ENCODE measurements at regions not wholly inside any gene's neighbourhood (a gene's known extent, or its start where the extent isn't known, plus 50 kb on each side); places are given as distances from the start of the nearest gene placed in this dataset.

DNA sequence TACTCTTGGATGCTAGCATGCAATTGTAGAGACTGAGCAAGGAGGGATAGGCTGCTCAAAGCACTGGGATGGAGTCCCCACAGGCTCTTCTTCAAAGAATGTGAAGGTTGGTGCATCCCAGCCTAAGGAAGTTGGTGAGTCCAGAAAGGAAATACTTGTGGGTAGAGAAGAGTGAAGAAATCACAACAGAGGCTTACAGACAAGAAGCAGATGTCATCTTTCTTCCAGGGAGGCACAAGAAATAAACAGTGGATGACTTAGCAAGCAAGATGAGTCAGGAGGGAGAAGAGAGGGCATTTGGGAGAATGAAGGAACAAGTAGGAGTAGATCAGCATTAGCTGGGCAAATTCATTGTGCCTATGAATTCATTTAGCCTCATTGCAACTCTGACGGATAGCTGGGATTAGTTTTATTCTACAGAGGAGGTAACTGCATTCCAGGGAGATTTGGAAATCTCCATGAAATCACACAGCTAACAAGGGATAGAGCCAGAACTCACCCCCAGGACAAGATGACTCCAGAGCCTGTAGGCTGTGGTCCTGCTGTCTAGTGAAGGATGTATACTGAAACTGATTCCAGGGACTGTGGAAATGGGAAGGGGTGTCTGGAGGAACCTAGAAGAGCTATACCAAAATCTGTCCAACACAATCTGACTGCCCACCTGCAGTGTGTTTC lies 125.8 kb upstream of the SPTLC3 start:
- FAIRE-seq (no peak), DNase-seq (ENCODE audit: low read depth, low spot score) (no peak)
- Histone ChIP-seq H3K9ac (replicated peaks; ENCODE audit: extremely low read depth, insufficient read depth, low read length) (no peak overlapping the region), H3K4me3 (replicated peaks in 1 of 3; ENCODE audit: insufficient read depth in 1 of 3, low read depth in 1 of 3, low read length in 3 of 3) (no peak overlapping the region), H3K79me2 (ENCODE audit: control insufficient read depth, insufficient read depth, low read length) (no peaks in the 10 kb centered on the region), H4K20me1 (replicated peaks; ENCODE audit: control insufficient read depth, extremely low read depth, insufficient read depth, low read length) (no peaks in the 10 kb centered on the region), H3K27me3 (ENCODE audit: control insufficient read depth in 2 of 2, insufficient read depth in 2 of 2, low read length in 2 of 2) (no peaks in the 10 kb centered on the region), H3K9me3 (replicated peaks; ENCODE audit: control insufficient read depth, insufficient read depth, low read length) (no peaks in the 10 kb centered on the region), H3K9me1 (replicated peaks; ENCODE audit: control insufficient read depth, extremely low read depth, insufficient read depth, low read length) (no peaks in the 10 kb centered on the region), H3K4me2 (ENCODE audit: insufficient read depth, low read length) (no peak overlapping the region), H3K36me3 (ENCODE audit: control insufficient read depth in 2 of 2, extremely low read depth in 1 of 2, insufficient read depth in 2 of 2, low read length in 2 of 2) (no peaks in the 10 kb centered on the region), H3K4me1 (ENCODE audit: control insufficient read depth, extremely low read depth, insufficient read depth, low read length) (no peaks in the 10 kb centered on the region), H3K27ac (ENCODE audit: insufficient read depth, low read depth, low read length) (no peak overlapping the region), H2AFZ (ENCODE audit: low read depth, low read length) (no peak overlapping the region)
- intact Hi-C loops (cut with micrococcal nuclease) = no loop called here
- BruUV-seq (replicated peaks) = no TSS peak
- TF ChIP-seq MYC (IDR thresholded peaks at IDR 0.05; ENCODE audit: low read depth, low read length) = no peak
- no peak for TF ChIP-seq POLR2AphosphoS5 (IDR thresholded peaks at IDR 0.05; ENCODE audit: insufficient read depth, low read depth, low read length)
- no peak for TF ChIP-seq MAX (IDR thresholded peaks at IDR 0.05; ENCODE audit: insufficient read depth, insufficient read length)
- TF ChIP-seq, protein P1, sequence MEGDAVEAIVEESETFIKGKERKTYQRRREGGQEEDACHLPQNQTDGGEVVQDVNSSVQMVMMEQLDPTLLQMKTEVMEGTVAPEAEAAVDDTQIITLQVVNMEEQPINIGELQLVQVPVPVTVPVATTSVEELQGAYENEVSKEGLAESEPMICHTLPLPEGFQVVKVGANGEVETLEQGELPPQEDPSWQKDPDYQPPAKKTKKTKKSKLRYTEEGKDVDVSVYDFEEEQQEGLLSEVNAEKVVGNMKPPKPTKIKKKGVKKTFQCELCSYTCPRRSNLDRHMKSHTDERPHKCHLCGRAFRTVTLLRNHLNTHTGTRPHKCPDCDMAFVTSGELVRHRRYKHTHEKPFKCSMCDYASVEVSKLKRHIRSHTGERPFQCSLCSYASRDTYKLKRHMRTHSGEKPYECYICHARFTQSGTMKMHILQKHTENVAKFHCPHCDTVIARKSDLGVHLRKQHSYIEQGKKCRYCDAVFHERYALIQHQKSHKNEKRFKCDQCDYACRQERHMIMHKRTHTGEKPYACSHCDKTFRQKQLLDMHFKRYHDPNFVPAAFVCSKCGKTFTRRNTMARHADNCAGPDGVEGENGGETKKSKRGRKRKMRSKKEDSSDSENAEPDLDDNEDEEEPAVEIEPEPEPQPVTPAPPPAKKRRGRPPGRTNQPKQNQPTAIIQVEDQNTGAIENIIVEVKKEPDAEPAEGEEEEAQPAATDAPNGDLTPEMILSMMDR (IDR thresholded peaks at IDR 0.05; ENCODE audit: extremely low read depth in 1 of 2, insufficient read depth in 1 of 2, low read depth in 1 of 2, low read length in 2 of 2) = no peak
- TF ChIP-seq FOS (IDR thresholded peaks at IDR 0.05; ENCODE audit: borderline replicate concordance, insufficient read depth, low read length) = no peak
- no peak for TF ChIP-seq GATA2 (IDR thresholded peaks at IDR 0.05; ENCODE audit: insufficient read depth, insufficient read length, low read depth, low read length)
- TF ChIP-seq JUN (IDR thresholded peaks at IDR 0.05; ENCODE audit: borderline replicate concordance, insufficient read depth, insufficient read length, low read depth) = no peak
- no peak for TF ChIP-seq EZH2 (IDR thresholded peaks at IDR 0.05; ENCODE audit: borderline replicate concordance, low read depth, low read length, severe bottlenecking)
- TF ChIP-seq POLR2A (IDR thresholded peaks at IDR 0.05; ENCODE audit: low read depth, low read length) = no peak
- ChIA-PET POLR2A (no interaction called here), CTCF (no interaction called here)
- dilution Hi-C loops (cut with MboI; ENCODE audit: extremely low pct_ligation_motif_present, low sequenced_read_pairs) = no loop called here
